HG02610 (cell line): ENCODE measurements at regions not wholly inside any gene's neighbourhood (a gene's known extent, or its start where the extent isn't known, plus 50 kb on each side); places are given as distances from the start of the nearest gene placed in this dataset.
"Not testable (repeated sequence)": the region's sequence is repeated elsewhere in the genome, so short reads cannot be mapped to it uniquely, and the experiment has no call there.

ENCODE experiments used
- ATAC-seq: cut with Tn5 transposase; IDR thresholded peaks from one replicate; pipeline ENCODE4 v1.9.1; 2021; ENCODE audit warnings: mild to moderate bottlenecking, moderate library complexity; ENCODE audit not compliant: unreplicated experiment

DNA sequence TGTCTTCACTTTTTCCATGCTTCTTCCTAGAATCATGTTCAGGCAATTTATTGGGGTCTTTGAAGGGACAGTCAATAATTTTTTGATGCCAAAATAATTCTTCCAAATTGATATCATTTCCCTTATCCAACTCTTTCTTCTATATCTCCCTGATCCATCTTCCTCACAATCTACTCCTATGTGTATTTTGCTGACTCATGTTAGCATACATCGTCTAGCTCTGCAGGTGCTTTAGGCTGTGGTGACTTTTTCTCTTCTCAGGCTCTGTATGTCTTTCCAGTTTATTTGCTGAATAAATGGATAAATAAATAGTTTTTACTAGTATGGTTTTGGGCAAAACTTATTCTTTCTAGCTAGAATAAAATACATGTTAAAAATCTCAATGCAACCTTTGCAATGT is 1650.9 kb upstream of the TMEFF2 start:
- no peak for ATAC-seq

DNA sequence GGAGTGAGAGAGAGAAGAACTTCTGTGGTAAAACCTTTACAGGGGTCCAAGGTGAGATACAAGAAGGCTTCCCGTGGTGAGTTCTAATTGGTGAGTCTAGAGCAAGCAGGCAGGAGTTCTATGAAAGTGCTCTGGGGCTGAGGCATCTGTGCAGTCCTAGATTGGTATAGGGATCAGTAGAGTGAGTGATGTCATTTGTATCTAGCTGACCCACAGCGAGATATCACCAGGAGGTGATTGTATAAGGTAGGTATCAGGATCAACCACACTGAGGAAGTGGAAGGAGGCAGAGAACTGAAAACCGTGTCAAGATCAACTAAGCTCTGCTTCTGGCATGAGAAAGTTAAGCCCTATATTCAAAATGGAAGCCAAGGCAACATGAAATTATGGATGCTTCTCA is 1648.9 kb upstream of the TMEFF2 start:
- ATAC-seq, result no peak

DNA sequence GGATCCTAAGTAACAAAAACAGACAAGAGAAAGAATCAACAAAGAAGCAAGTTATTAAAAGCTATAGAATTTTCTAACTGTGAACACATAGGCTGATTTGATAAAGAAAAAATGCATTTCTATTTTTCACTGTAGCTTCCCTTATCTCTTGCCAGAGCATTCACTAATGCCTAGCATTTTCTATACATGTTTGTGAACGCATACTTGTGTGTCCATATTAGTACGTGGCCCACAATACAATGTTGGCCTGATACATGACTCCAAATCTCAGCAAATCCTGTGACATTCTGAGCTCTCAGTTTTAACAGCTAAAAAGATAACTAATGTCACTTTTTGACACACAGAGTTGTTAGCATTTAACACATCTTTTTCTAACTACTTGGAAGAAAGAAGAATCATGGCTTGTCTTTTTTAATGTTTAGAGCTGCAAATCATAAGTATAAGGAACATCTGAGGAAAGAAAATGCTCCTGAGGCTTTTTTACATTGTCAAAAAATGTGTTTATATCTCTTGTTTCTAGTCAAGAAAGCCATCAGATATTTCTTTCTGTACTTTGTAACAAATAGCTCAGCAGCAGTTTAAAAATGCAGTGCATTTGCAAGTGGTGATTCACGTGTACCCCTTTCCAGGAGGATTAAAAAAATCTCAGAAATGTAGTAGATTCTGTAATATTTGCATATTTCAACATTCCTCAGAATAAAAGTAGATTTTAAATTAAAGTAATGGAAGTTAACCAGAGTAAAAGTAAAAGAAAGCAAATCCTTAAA is 1646.8 kb upstream of the TMEFF2 start:
- no peak for ATAC-seq

DNA sequence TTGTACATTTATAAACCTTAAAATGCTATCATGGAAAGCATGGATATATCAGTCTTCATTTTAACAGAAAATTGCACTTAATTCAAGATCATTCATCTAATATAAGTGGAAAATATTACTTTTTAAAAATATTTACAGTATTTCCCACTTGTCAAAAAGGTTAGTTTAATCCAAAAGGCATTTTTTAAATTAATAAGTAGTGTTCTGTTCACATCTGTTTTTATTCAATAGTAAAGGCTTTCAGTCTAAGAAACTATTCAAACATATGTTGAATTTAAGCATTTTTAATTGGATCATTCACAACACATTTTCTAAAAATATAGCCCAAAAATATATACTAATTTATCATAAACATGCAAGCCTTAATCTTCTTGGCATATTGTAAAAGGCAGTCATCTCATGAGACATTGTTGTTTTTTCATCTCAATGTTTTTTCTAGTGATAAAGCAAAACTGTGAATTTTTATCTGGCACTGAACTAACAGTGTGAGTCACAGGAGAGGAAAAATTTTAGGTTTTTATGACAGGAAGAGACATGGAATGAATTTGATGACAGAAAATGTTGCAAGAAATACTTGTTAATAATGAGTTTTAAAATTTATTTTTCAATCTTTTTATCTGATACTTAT is 1642.5 kb upstream of the TMEFF2 start:
- no peak for ATAC-seq

DNA sequence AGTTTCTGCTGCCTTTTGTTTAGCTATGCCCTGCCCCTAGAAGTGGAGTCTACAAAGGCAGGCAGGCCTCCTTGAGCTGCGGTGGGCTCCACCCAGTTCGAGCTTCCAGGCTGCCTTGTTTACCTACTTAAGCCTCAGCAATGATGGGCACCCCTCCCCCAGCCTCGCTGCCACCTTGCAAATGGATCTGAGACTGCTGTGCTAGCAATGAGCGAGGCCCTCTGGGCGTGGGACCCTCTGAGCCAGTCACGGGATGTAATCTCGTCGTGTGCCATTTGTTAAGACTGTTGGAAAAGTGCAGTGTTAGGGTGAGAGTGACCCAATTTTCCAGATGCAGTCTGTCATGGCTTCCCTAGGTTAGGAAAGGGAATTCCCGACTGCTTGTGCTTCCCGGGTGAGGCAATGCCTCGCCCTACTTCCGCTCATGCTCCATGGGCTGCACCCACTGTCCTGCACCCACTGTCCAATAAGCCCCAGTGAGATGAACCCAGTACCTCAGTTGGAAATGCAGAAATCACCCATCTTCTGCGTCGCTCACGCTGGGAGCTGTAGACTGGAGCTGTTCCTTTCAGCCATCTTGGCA is 1641.8 kb upstream of the TMEFF2 start:
- not testable (repeated sequence) for ATAC-seq

DNA sequence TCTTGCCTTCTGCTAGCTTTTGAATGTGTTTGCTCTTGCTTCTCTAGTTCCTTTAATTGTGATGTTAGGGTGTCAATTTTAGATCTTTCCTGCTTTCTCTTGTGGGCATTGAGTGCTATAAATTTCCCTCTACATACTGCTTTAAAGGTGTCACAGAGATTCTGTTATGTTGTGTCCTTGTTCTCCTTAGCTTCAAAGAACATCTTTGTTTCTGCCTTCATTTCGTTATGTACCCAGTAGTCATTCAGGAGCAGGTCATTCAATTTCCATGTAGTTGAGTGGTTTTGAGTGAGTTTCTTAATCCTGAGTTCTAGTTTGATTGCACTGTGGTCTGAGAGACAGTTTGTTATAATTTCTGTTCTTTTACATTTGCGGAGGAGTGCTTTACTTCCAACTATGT is 1639.2 kb upstream of the TMEFF2 start:
- not testable (repeated sequence) for ATAC-seq

DNA sequence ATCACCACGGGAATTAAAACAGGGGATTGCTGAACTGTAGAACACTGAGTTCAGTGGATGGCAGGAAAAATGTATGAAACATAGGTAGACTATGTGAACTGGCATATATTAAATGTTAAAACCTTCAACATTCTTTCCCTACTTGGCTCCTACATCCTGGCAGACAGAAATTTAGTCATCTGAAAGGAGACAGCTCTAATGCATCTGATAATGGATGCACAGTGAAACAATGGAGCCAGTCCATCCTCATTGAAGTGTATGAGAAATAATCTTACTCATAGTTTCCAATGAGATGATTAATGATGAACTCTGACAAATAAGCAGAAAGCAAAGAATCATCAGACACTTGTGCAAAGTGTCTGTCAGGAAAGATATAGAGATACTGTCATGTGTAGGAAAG is 1629.7 kb upstream of the TMEFF2 start:
- ATAC-seq, result no peak

DNA sequence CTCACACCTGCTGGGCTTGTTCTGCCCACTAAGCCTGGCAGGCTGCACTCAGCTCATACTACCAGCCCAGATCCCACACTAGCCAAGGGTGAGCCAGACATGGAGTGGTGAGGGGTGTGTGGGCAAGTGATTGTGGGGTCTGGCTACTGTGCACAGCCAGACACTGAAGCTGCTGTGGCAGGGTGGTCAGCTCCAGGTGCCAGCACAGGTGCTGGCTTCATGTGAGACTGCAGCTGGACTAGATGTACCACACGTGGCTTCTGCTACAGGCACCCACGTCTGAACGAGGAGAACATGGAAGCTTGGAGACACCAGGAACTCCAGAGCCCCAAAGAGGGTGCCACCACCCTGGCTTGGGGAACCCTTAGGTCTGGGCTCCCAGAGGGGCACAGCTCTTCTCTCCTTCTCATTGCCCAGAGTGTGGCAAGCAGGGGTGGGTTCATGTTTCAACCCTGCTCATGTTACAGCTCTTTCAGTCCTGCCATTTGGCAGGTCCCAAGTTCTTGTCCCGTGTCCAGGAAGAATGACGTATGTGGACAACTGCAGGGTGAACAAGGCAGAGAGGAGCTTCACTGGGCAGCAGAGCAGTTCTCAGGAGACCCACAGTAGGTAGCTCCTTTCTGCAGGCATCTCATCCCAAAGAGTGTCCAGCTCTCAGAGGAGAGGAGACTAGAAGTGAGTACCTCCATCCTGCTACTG is 1624.2 kb upstream of the TMEFF2 start:
- ATAC-seq, result no peak

DNA sequence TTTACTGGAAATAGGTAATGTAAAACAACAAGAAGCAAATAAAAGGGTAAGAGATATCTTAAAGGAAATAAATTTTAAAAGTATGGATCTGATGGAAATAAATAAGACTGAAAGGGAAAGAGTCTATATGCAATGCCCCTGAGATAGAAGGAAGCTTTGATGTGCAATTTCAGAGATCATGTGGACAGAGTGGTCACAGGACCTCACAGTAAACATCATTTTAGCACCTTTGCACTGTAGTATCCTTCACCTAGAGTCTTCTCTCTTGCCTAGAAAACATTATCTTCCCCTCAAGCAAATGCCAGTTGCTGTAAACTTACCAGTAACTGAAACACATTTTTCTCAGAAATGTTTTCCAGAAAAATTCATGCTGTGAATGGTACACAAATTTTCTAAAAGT is 1621.3 kb upstream of the TMEFF2 start:
- ATAC-seq, result no peak

DNA sequence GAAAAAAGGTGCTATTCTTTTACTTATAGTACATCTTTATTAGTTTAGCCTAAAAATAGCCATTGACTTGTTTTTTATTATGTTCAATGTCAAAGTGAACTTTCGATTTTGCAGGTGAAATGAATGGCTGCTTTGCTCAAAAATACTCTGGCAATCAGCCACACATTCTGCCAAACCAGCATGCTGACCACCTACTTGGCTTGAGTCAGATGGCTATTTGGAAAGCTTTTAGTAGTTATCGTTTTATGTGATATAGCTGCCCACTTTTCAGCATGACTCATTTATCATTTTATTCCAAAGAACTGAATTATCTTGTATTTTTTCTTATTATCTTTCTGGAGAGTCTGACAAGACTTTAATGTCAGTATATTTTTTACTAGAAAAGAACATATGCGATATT is 1615.8 kb upstream of the TMEFF2 start:
- ATAC-seq, result no peak

DNA sequence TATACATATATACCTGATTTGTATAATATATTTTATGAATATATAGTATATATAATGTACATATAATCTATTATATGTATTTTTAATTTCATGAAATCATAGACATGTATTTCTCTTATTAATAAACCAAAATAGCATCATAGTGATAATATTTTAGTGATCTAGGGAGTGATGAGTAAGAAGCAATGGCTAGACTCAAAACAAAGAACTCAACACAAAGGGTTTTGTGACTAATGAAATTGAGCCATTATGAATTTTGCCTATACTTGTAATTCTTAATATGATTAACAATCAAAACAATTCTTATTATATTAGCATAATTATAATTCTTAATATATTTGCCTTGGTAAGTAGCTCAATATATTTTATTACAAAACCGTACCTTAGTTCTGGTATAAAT is 1614.1 kb upstream of the TMEFF2 start:
- no peak for ATAC-seq

DNA sequence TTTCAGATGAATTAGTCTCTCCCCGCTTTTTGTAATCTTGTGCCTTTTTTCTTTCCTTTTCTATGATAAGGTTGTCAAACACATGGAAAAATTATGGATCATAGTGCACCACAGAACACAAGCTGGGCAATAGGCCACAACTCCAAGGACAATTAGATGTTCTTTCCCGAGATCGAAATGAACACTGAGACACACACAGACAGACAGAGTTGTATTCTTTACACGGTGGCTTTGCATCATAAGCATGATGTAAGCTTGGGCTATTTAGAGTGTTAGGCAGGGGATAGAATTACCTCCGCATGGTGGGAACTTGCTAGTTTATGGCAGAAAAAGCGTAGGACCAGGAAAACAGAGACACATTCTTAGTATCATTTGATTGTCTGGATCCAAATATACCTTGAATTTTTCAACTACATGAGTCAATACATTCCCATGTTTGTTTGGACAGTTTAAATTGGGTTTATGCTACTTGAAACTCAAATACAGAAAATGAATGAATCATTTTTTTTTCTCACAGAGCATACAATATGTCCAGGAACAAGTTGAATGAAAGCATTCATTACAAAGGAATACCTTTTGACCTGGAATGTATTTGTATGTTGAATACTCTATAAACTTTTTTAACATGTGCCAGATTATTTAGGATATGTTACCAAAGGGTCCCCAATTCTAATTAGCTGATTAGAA is 1611.5 kb upstream of the TMEFF2 start:
- ATAC-seq, result no peak

DNA sequence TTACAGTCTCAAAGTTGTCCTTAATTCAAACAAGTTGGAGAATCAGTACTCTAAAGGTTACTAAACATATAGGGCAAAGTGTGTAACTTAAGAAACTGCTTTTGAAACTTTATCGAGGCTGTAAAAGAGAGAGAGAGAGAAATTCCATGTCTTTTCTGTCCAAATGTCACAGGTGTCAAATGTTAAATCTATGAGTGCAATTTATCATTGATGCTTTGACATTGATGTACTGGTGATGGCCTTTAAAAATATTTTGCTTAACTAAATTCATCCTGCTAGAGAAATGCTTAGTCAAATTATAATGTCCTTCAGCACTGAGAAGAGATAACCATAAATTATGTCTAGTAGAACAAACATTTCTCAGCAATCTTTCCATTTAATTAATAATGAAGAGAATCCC is 1602.1 kb upstream of the TMEFF2 start:
- ATAC-seq, result no peak

DNA sequence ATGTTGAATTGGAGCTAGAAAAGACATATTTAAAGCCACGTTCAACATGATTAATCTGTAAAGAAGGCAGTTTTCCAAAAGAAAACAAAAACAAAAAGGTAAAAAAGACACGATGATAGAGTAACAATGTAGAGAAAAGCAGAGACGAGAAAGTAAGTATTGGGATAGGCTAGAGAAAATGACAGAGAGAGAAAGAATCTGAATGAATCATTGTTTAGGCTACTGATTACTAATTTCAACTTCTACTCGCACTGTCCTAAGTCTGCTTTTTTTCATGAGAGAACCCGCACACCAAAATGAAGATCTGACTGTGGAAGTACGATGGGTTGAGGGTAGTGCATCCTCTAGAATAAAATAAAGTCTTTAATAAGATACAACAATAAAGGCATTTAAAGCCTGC is 1599.2 kb upstream of the TMEFF2 start:
- ATAC-seq, result no peak

DNA sequence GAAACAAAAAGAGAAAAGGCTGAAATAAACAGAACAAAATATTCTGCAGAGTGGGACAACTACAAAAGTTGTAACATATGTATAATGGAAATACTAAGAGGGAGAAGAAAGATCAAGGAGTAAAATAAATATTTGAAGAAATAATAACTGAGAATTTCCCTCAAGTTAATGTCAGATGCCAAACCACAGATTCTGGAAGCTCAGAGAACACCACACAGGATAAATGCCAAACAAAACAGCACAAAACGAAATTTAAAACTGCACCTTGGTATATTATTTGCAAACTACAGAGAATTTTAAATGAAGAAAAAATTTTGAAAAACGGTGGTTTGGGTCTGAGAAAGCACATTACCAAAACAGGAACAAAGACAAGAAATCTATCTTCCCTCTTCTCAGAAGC is 1588.9 kb upstream of the TMEFF2 start:
- no peak for ATAC-seq

DNA sequence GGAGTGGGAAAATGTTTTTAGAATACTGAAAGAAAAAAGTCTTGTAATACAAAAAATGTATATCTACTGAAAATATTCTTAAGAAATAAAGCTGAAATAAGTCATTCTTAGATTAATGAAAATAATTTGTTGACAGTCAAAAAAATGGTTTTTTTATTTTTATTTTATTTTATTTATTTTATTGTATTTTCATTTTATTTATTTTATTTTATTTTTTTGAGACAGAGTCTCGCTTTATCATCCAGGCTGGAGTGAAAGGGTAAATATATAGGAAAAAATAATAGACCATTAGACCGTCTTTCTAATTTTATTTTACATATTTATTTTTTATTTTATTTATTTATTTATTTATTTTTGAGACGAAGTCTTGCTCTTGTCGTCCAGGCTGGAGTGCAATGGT is 1583.6 kb upstream of the TMEFF2 start:
- ATAC-seq, result no peak

DNA sequence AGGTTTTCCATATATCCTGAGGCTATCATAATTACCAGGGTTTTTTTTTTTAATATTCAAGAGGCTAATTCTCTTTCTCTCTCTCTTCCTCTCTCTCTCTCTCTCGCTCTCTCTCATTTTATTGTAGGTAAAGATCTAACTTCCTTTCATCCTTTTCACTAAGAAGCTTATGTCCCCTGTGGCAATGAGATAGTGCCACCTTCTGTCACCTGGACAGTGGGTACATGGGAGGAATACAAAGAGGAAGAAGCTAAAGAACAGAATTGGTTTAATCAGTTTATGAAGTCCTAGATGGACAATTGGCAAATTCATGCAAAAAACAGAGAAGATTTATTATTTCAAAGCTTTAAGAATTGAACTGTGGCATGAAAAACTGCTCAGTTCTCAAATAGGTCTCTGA is 1582.3 kb upstream of the TMEFF2 start:
- ATAC-seq, result no peak

DNA sequence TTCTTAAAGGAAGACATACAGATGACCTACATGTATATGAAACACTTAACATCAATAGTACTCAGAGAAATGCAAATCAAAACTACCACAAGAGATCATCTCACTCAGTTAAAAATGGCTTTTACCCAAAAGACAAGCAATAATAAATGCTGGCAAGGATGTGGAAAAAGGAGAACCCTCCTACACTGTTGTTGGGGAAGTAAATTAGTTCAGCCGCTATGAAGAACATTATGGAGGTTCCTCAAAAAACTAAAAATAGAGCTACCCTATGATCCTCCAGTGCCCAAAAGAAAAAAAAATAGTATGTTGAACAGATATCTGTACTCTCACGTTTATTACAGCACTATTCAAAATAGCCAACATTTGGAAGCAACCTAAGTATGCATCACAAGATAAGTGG is 1579.4 kb upstream of the TMEFF2 start:
- ATAC-seq, result no peak

DNA sequence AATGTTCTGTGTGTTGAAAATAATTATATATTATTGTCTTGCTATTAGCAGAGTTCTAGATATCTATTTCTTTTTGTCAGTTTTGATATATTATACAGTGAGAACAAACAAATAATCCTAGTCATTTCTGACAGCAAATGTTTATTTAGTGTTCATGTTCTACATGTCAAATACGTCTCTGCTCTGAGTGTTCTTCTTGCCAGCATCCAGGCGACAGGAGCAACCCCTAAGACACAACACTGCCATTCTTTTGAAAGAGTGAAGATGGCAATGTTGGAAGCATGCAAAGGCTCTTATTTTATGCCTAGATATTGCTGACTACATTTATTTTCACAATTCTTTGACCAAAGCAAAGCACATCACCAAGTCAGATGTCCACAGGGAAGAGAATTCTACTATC is 1556.6 kb upstream of the TMEFF2 start:
- no peak for ATAC-seq

DNA sequence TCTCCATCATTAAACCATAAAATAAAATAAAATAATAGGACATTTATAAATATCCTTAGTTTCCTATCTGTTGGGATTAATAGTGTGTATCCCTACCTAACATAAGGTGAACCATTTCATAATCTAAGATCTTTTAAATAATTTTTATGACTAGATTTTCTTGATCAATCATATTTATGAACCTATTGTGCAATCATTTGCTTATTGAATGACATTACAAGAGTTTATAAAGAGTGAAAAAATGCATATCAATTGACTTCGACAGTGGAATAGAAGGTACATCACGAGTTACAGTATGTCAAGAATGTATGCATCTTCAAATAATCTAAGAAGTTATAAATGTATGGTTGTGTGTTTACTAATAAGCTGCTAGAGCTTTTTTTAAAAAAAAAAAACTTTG is 1554.8 kb upstream of the TMEFF2 start:
- ATAC-seq, result no peak

DNA sequence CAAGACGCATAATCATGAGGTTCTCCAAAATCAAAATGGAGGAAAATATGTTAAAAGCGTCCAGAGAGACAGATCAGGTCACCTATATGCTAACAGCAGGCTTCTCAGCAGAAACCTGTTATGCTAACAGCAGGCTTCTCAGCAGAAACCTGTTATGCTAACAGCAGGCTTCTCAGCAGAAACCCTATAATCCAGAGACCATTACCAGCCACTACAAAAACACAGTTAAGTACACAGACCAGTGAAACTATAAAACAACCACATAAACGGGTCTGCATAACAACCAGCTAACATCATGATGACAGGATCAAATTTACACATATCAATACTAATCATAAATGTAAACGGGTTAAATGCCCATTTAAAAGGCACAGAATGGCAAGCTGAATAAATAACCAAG is 1548.4 kb upstream of the TMEFF2 start:
- no peak for ATAC-seq
